ENCODE measurements at regions not wholly inside any gene's neighbourhood (a gene's known extent, or its start where the extent isn't known, plus 50 kb on each side); places are given as distances from the start of the nearest gene placed in this dataset.

GRCh38 chr2:83650161-83650560 is 808.9 kb downstream of the SUCLG1 start:
- no peak for DNase-seq
- H3K9me3 ChIP-seq (replicated peaks) = no peaks in the 10 kb centered on the region
- intact Hi-C loops (cut with micrococcal nuclease) = no loop called here
- H3K27ac ChIP-seq (replicated peaks) = no peak overlapping the region
- no peak overlapping the region for H3K4me3 ChIP-seq
- H3K4me1 ChIP-seq = no peaks in the 10 kb centered on the region
- no peaks in the 10 kb centered on the region for H3K27me3 ChIP-seq (ENCODE audit: low read depth)
- no peaks in the 10 kb centered on the region for H3K36me3 ChIP-seq
- TF ChIP-seq, protein P1, sequence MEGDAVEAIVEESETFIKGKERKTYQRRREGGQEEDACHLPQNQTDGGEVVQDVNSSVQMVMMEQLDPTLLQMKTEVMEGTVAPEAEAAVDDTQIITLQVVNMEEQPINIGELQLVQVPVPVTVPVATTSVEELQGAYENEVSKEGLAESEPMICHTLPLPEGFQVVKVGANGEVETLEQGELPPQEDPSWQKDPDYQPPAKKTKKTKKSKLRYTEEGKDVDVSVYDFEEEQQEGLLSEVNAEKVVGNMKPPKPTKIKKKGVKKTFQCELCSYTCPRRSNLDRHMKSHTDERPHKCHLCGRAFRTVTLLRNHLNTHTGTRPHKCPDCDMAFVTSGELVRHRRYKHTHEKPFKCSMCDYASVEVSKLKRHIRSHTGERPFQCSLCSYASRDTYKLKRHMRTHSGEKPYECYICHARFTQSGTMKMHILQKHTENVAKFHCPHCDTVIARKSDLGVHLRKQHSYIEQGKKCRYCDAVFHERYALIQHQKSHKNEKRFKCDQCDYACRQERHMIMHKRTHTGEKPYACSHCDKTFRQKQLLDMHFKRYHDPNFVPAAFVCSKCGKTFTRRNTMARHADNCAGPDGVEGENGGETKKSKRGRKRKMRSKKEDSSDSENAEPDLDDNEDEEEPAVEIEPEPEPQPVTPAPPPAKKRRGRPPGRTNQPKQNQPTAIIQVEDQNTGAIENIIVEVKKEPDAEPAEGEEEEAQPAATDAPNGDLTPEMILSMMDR (IDR thresholded peaks at IDR 0.05; ENCODE audit: borderline replicate concordance) = no peak

GRCh38 chr2:83640506-83640905 is 818.6 kb downstream of the SUCLG1 start:
- intact Hi-C loops (cut with micrococcal nuclease) = no loop called here
- Histone ChIP-seq H3K27me3 (ENCODE audit: low read depth) (no peaks in the 10 kb centered on the region), H3K27ac (replicated peaks) (no peak overlapping the region), H3K4me1 (no peaks in the 10 kb centered on the region), H3K4me3 (no peak overlapping the region), H3K9me3 (replicated peaks) (no peaks in the 10 kb centered on the region), H3K36me3 (no peaks in the 10 kb centered on the region)
- TF ChIP-seq, protein P1 (IDR thresholded peaks at IDR 0.05; ENCODE audit: borderline replicate concordance) = no peak
- DNase-seq = no peak

- TF ChIP-seq, protein P1 (IDR thresholded peaks at IDR 0.05; ENCODE audit: borderline replicate concordance) = no peak
Observed at GRCh38 chr2:83633423-83633822, 825.7 kb downstream of the SUCLG1 start.

GRCh38 chr2:83630351-83630750 is 828.7 kb downstream of the SUCLG1 start:
- TF ChIP-seq, protein P1 (IDR thresholded peaks at IDR 0.05; ENCODE audit: borderline replicate concordance) = no peak
- no peak overlapping the region for H3K4me3 ChIP-seq
- no peaks in the 10 kb centered on the region for H3K36me3 ChIP-seq
- no peak overlapping the region for H3K27ac ChIP-seq (replicated peaks)
- H3K9me3 ChIP-seq (replicated peaks) = no peaks in the 10 kb centered on the region
- DNase-seq = no peak
- H3K4me1 ChIP-seq = no peaks in the 10 kb centered on the region
- H3K27me3 ChIP-seq (ENCODE audit: low read depth) = no peaks in the 10 kb centered on the region
- intact Hi-C loops (cut with micrococcal nuclease) = no loop called here

More at GRCh38 chr2:83633423-83633822, 825.7 kb downstream of the SUCLG1 start:
- Histone ChIP-seq H3K36me3 (no peaks in the 10 kb centered on the region), H3K27ac (replicated peaks) (no peak overlapping the region), H3K9me3 (replicated peaks) (no peaks in the 10 kb centered on the region), H3K27me3 (ENCODE audit: low read depth) (no peaks in the 10 kb centered on the region), H3K4me3 (no peak overlapping the region), H3K4me1 (no peaks in the 10 kb centered on the region)
- DNase-seq = no peak
- intact Hi-C loops (cut with micrococcal nuclease) = no loop called here

GRCh38 chr2:83615511-83615910 is 843.6 kb downstream of the SUCLG1 start:
- Histone ChIP-seq H3K4me3 (no peak overlapping the region), H3K36me3 (no peaks in the 10 kb centered on the region), H3K9me3 (replicated peaks) (peaks cover 9% of the 10 kb centered on the region), H3K27me3 (ENCODE audit: low read depth) (no peaks in the 10 kb centered on the region), H3K4me1 (no peaks in the 10 kb centered on the region), H3K27ac (replicated peaks) (no peak overlapping the region)
- intact Hi-C loops (cut with micrococcal nuclease) = no loop called here
- TF ChIP-seq, protein P1 (IDR thresholded peaks at IDR 0.05; ENCODE audit: borderline replicate concordance) = no peak
- DNase-seq = no peak

DNA sequence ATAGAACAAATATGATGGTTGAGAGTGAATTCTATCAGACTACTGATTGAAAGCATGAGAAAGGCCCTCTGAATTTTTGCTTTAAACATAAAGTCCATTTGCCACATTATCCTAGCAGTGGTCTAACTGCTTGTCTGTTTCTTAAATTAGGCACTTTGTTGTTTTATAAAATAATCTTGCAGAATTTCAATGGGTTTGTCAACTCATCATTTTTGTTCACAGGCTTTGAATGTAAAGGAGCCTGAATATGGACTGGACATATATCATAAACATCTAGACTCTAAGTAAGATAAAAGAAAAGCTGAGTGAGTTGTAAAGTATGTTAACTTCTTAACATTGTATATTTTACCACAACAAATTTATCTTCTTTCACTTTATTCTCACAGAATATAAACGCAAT is 845.9 kb downstream of the SUCLG1 start:
- Histone ChIP-seq H3K27ac (replicated peaks) (no peak overlapping the region), H3K36me3 (no peaks in the 10 kb centered on the region), H3K27me3 (ENCODE audit: low read depth) (no peaks in the 10 kb centered on the region), H3K4me1 (no peaks in the 10 kb centered on the region), H3K4me3 (no peak overlapping the region), H3K9me3 (replicated peaks) (peaks cover 24% of the 10 kb centered on the region)
- no peak for DNase-seq
- TF ChIP-seq, protein P1 (IDR thresholded peaks at IDR 0.05; ENCODE audit: borderline replicate concordance) = no peak
- intact Hi-C loops (cut with micrococcal nuclease) = no loop called here

Measured in left ventricle myocardium inferior (tissue), 1 donor.